ENCODE measurements at regions not wholly inside any gene's neighbourhood (a gene's known extent, or its start where the extent isn't known, plus 50 kb on each side); places are given as distances from the start of the nearest gene placed in this dataset.

GRCh38 chr10:2878818-2879217, 188.5 kb upstream of the PFKP start:
- H3K27me3 ChIP-seq (ENCODE audit: low read length): no peaks in the 10 kb centered on the region
- ATAC-seq (no peak), DNase-seq (no peak)
- no peak overlapping the region for H2AFZ ChIP-seq (ENCODE audit: low read length)
- no peaks in the 10 kb centered on the region for H3K36me3 ChIP-seq (ENCODE audit: low read depth, low read length)
- H3K27ac ChIP-seq (ENCODE audit: low read length): no peak overlapping the region
- H3F3A ChIP-seq (ENCODE audit: low read length, unreplicated experiment): no peaks in the 10 kb centered on the region
- H3K4me3 ChIP-seq (ENCODE audit: low read length): no peak overlapping the region
- H3K9ac ChIP-seq (ENCODE audit: low read length): no peak overlapping the region
- H3K9me3 ChIP-seq (ENCODE audit: low read length): no peaks in the 10 kb centered on the region
- no peaks in the 10 kb centered on the region for H3K4me1 ChIP-seq (ENCODE audit: insufficient read depth, low read length)
- intact Hi-C loops (cut with micrococcal nuclease): no loop called here
- CTCF ChIA-PET: no interaction called here
- no TSS peak for BruUV-seq (replicated peaks)
- POLR2A ChIA-PET (ENCODE audit: unreplicated experiment): no interaction called here
- H3K4me2 ChIP-seq (ENCODE audit: low read length): no peak overlapping the region
- no peaks in the 10 kb centered on the region for H3K79me2 ChIP-seq (ENCODE audit: low read length)
- TF ChIP-seq EZH2 (IDR thresholded peaks at IDR 0.05; ENCODE audit: low read length, unreplicated experiment): no peak
- no peak for TF ChIP-seq CTCF (conservative IDR thresholded peaks at IDR 0.05; ENCODE audit: low read depth, low read length)
- TF ChIP-seq EZH2phosphoT487 (IDR thresholded peaks at IDR 0.05; ENCODE audit: borderline replicate concordance, low read length): no peak
- H3K9me2 ChIP-seq (replicated peaks; ENCODE audit: low read length): no peaks in the 10 kb centered on the region
- no peaks in the 10 kb centered on the region for H4K20me1 ChIP-seq (ENCODE audit: low read length)

- CTCF ChIA-PET: no interaction called here
- intact Hi-C loops (cut with micrococcal nuclease): no loop called here
- H3K4me3 ChIP-seq (ENCODE audit: low read length): no peak overlapping the region
- TF ChIP-seq CTCF (conservative IDR thresholded peaks at IDR 0.05; ENCODE audit: low read depth, low read length) (no peak), EZH2phosphoT487 (IDR thresholded peaks at IDR 0.05; ENCODE audit: borderline replicate concordance, low read length) (no peak), EZH2 (IDR thresholded peaks at IDR 0.05; ENCODE audit: low read length, unreplicated experiment) (no peak)
- H3K4me2 ChIP-seq (ENCODE audit: low read length): no peak overlapping the region
- no TSS peak for BruUV-seq (replicated peaks)
- no peaks in the 10 kb centered on the region for H3K36me3 ChIP-seq (ENCODE audit: low read depth, low read length)
- POLR2A ChIA-PET (ENCODE audit: unreplicated experiment): no interaction called here
- H3K4me1 ChIP-seq (ENCODE audit: insufficient read depth, low read length): no peaks in the 10 kb centered on the region
- no peak for DNase-seq
- H3K27me3 ChIP-seq (ENCODE audit: low read length): no peaks in the 10 kb centered on the region
- no peaks in the 10 kb centered on the region for H3K9me2 ChIP-seq (replicated peaks; ENCODE audit: low read length)
- ATAC-seq: no peak
- H4K20me1 ChIP-seq (ENCODE audit: low read length): no peaks in the 10 kb centered on the region
- H3K27ac ChIP-seq (ENCODE audit: low read length): no peak overlapping the region
- H3F3A ChIP-seq (ENCODE audit: low read length, unreplicated experiment): no peaks in the 10 kb centered on the region
- no peak overlapping the region for H3K9ac ChIP-seq (ENCODE audit: low read length)
- H3K79me2 ChIP-seq (ENCODE audit: low read length): no peaks in the 10 kb centered on the region
- H3K9me3 ChIP-seq (ENCODE audit: low read length): no peaks in the 10 kb centered on the region
- H2AFZ ChIP-seq (ENCODE audit: low read length): no peak overlapping the region
These were observed 191.3 kb upstream of the PFKP start for GRCh38 chr10:2876032-2876431.

- POLR2A ChIA-PET (ENCODE audit: unreplicated experiment): no interaction called here
- TF ChIP-seq EZH2 (IDR thresholded peaks at IDR 0.05; ENCODE audit: low read length, unreplicated experiment): no peak
- no peak for TF ChIP-seq EZH2phosphoT487 (IDR thresholded peaks at IDR 0.05; ENCODE audit: borderline replicate concordance, low read length)
- no peaks in the 10 kb centered on the region for H4K20me1 ChIP-seq (ENCODE audit: low read length)
- BruUV-seq (replicated peaks): no TSS peak
- no peak overlapping the region for H3K4me2 ChIP-seq (ENCODE audit: low read length)
- H3K9me3 ChIP-seq (ENCODE audit: low read length): no peaks in the 10 kb centered on the region
- H3K4me3 ChIP-seq (ENCODE audit: low read length): no peak overlapping the region
- no peaks in the 10 kb centered on the region for H3K27me3 ChIP-seq (ENCODE audit: low read length)
- H3K36me3 ChIP-seq (ENCODE audit: low read depth, low read length): no peaks in the 10 kb centered on the region
- intact Hi-C loops (cut with micrococcal nuclease): no loop called here
- H3F3A ChIP-seq (ENCODE audit: low read length, unreplicated experiment): no peaks in the 10 kb centered on the region
- H3K27ac ChIP-seq (ENCODE audit: low read length): no peak overlapping the region
- no peaks in the 10 kb centered on the region for H3K4me1 ChIP-seq (ENCODE audit: insufficient read depth, low read length)
- H2AFZ ChIP-seq (ENCODE audit: low read length): no peak overlapping the region
- CTCF ChIA-PET: no interaction called here
- ATAC-seq: no peak
- no peaks in the 10 kb centered on the region for H3K79me2 ChIP-seq (ENCODE audit: low read length)
- DNase-seq: no peak
- no peaks in the 10 kb centered on the region for H3K9me2 ChIP-seq (replicated peaks; ENCODE audit: low read length)
- no peak overlapping the region for H3K9ac ChIP-seq (ENCODE audit: low read length)
These were observed 192.4 kb upstream of the PFKP start for GRCh38 chr10:2874963-2875362.

All from PC-3 (cell line).